K562 (cell line): ENCODE measurements at regions not wholly inside any gene's neighbourhood (a gene's known extent, or its start where the extent isn't known, plus 50 kb on each side); places are given as distances from the start of the nearest gene placed in this dataset.

ENCODE experiments used
- ATAC-seq: fragments of 200-7000 bp; cut with Tn5 transposase; 3 replicates; pipeline ENCODE4 v1.9.1; 2020; ENCODE audit warnings: moderate library complexity
- BruUV-seq: library from RNA; stranded (reverse); fragments of 400-500 nt; replicated peaks from 2 replicates; lab custom pipeline; 2021; lab: Mats Ljungman, UMichigan
- CTCF ChIA-PET: fragments of 300-600 bp; formaldehyde crosslinking; extraction: SDS; loops from one replicate; lab custom pipeline; 2021; ENCODE audit warnings: low intra/inter-chr PET ratio; lab: Yijun Ruan, JAX
- POLR2A ChIA-PET: fragments of 300-600, 350-650 bp; sonication (Branson Sonifier 250); formaldehyde crosslinking; extraction: SDS; loops from one replicate; lab custom pipeline; 2021; ENCODE audit warnings: antibody characterized with exemption, inconsistent platforms; lab: Yijun Ruan, JAX
- DNase-seq, 4 experiments: peaks; one replicate each; pipeline versions ENCODE4 v3.0.0 to v3.0.0-alpha.2; 2011 to 2018; ENCODE audit warnings: low spot score in 3 of 4, mixed read lengths in 3 of 4; ENCODE audit errors: extremely low read depth in 1 of 4
- FAIRE-seq: peaks from 2 replicates; lab custom pipeline; 2011; peaks lifted over from hg19 to GRCh38; lab: Jason Lieb, UNC
- H2AFZ ChIP-seq: 2 replicates; pipeline ENCODE4 v1.6.0; 2011; ENCODE audit warnings: low read depth, low read length, control low read depth, inconsistent platforms
- H3K27ac ChIP-seq: fragments of 200-600 bp; 3 replicates; pipeline ENCODE4 v1.8.0; 2011; ENCODE audit warnings: low read depth, mild to moderate bottlenecking, control low read depth, inconsistent platforms, low read length, moderate library complexity, mixed read lengths; ENCODE audit errors: extremely low read depth
- H3K27me3 ChIP-seq, 2 experiments: fragments of 300-600 bp in 1 of 2; 2 replicates in 1 of 2; 3 replicates in 1 of 2; pipeline versions ENCODE4 v1.6.0 to v1.8.0; 2011; ENCODE audit warnings: inconsistent platforms in 2 of 2, low read length in 2 of 2, mild to moderate bottlenecking in 1 of 2, mixed read lengths in 1 of 2, moderate library complexity in 1 of 2; ENCODE audit not compliant: control insufficient read depth in 2 of 2, insufficient read depth in 2 of 2
- H3K36me3 ChIP-seq: fragments of 300-600 bp; 3 replicates; pipeline ENCODE4 v1.8.0; 2011; ENCODE audit warnings: mild to moderate bottlenecking, low read length, inconsistent platforms; ENCODE audit not compliant: control insufficient read depth, insufficient read depth
- H3K4me1 ChIP-seq, 2 experiments: fragments of 200-600 bp in 1 of 2; replicated peaks in 1 of 2; 2 replicates in 1 of 2; 3 replicates in 1 of 2; pipeline versions ENCODE4 v1.5.1 to v1.8.0; 2011; ENCODE audit warnings: inconsistent platforms in 2 of 2, low read length in 2 of 2, mild to moderate bottlenecking in 1 of 2, mixed read lengths in 1 of 2, moderate library complexity in 1 of 2; ENCODE audit not compliant: control insufficient read depth in 2 of 2, insufficient read depth in 2 of 2
- H3K4me2 ChIP-seq: 2 replicates; pipeline ENCODE4 v1.6.1; 2011; ENCODE audit warnings: low read length, control low read depth, inconsistent platforms, mixed read lengths; ENCODE audit not compliant: insufficient read depth
- H3K4me3 ChIP-seq: fragments of 200-600 bp; sonication (generic), shearing (Covaris generic); 2 replicates; pipeline ENCODE4 v1.5.1; 2016; ENCODE audit warnings: control low read depth, inconsistent platforms
- H3K79me2 ChIP-seq: fragments of 200-600 bp; 3 replicates; pipeline ENCODE4 v1.8.0; 2011; ENCODE audit warnings: low read length, inconsistent platforms; ENCODE audit not compliant: control insufficient read depth, insufficient read depth
- H3K9ac ChIP-seq, 2 experiments: 2 replicates each; pipeline versions ENCODE4 v1.6.0 to v1.6.1; 2011; ENCODE audit warnings: low read depth in 2 of 2, low read length in 2 of 2, control low read depth in 1 of 2, inconsistent platforms in 1 of 2, mild to moderate bottlenecking in 1 of 2, mixed read lengths in 1 of 2; ENCODE audit not compliant: insufficient read depth in 1 of 2
- H3K9me1 ChIP-seq: one replicate; pipeline ENCODE4 v1.6.0; 2011; ENCODE audit warnings: inconsistent platforms, mild to moderate bottlenecking, low read length, moderate library complexity; ENCODE audit not compliant: control insufficient read depth, insufficient read depth
- H3K9me3 ChIP-seq: replicated peaks from 2 replicates; pipeline ENCODE4 v1.5.1; 2011; ENCODE audit warnings: low read depth, low read length, inconsistent platforms; ENCODE audit not compliant: control insufficient read depth, insufficient read depth
- H4K20me1 ChIP-seq: replicated peaks from 2 replicates; pipeline ENCODE4 v1.6.1; 2011; ENCODE audit warnings: low read length, inconsistent platforms, mixed read lengths; ENCODE audit not compliant: control insufficient read depth, insufficient read depth
- BRD9 ChIP-seq: fragments of 450-650 bp; IDR thresholded peaks from 2 replicates; pipeline ENCODE4 v1.6.1; 2018; ENCODE audit warnings: low read depth; ENCODE audit not compliant: partially characterized antibody
- CAMTA2 ChIP-seq: fragments of 250-450 bp; sonication (Bioruptor Pico); conservative IDR thresholded peaks from 2 replicates; pipeline ENCODE4 v1.5.1; 2022
- CEBPZ ChIP-seq: fragments of 150-350 bp; IDR thresholded peaks from 2 replicates; pipeline ENCODE4 v1.6.1; 2014; ENCODE audit warnings: low read depth, mild to moderate bottlenecking, low read length, borderline replicate concordance
- HEY1 ChIP-seq: fragments of 250-450 bp; sonication (Bioruptor Pico); IDR thresholded peaks from 2 replicates; pipeline ENCODE4 v1.5.0; 2020; ENCODE audit warnings: mild to moderate bottlenecking, moderate library complexity, borderline replicate concordance
- HNRNPH1 ChIP-seq: fragments of 200-400 bp; formaldehyde crosslinking; optimal IDR thresholded peaks from 2 replicates; pipeline ENCODE3; 2017; ENCODE audit warnings: low read depth, mild to moderate bottlenecking, low read length, moderate library complexity
- JUNB ChIP-seq: fragments of 450-650 bp; formaldehyde crosslinking; conservative IDR thresholded peaks from 2 replicates; pipeline ENCODE4 v1.4.0; 2020; ENCODE audit warnings: mild to moderate bottlenecking
- SMAD3 ChIP-seq: fragments of 450-650 bp; formaldehyde crosslinking; conservative IDR thresholded peaks from 2 replicates; pipeline ENCODE4 v1.4.0; 2020; ENCODE audit warnings: mild to moderate bottlenecking
- YBX1 ChIP-seq: fragments of 450-650 bp; IDR thresholded peaks from 2 replicates; pipeline ENCODE4 v1.7.1; 2016; ENCODE audit warnings: mild to moderate bottlenecking
- ZNF830 ChIP-seq: fragments of 250-450 bp; sonication (Bioruptor Pico); IDR thresholded peaks from 2 replicates; pipeline ENCODE4 v1.5.0; 2021; ENCODE audit warnings: mild to moderate bottlenecking
- WGBS: fragments of 100-300 bp; shearing (Covaris generic); methylation state at CpG from one replicate; pipeline ENCODE4 v1.1.6; 2016; ENCODE audit warnings: low coverage, mixed read lengths; ENCODE audit not compliant: insufficient coverage; ENCODE audit errors: missing lambda C conversion rate; 5-methylcytosine and 5-hydroxymethylcytosine counted together
- in situ Hi-C: fragments of 300-500 bp; cut with MboI; formaldehyde crosslinking; loops from 4 replicates; pipeline ENCODE4 v1.15.0; 2018; ENCODE audit warnings: inconsistent platforms, mixed read lengths
- intact Hi-C: fragments of 100-400 bp; cut with micrococcal nuclease; formaldehyde crosslinking; loops from 2 replicates; pipeline ENCODE4 v1.14.2; 2022
- TF ChIP-seq, protein P1 (sequence below): sonication (generic); formaldehyde crosslinking; IDR thresholded peaks from 2 replicates; pipeline ENCODE4 v1.8.0; 2022; ENCODE audit warnings: mild to moderate bottlenecking, missing genetic modification reagents
- TF ChIP-seq, protein P2 (sequence below): fragments of 250-450 bp; sonication (Bioruptor Pico); IDR thresholded peaks from 2 replicates; pipeline ENCODE4 v1.5.0; 2021; ENCODE audit warnings: mild to moderate bottlenecking, moderate library complexity
- TF ChIP-seq, protein P3 (sequence below), 2 experiments: fragments of 450-650 bp; IDR thresholded peaks; 2 replicates each; pipeline ENCODE4 v1.6.1; 2018; ENCODE audit warnings: mild to moderate bottlenecking in 2 of 2, low read depth in 1 of 2; ENCODE audit not compliant: partially characterized antibody in 2 of 2

DNA sequence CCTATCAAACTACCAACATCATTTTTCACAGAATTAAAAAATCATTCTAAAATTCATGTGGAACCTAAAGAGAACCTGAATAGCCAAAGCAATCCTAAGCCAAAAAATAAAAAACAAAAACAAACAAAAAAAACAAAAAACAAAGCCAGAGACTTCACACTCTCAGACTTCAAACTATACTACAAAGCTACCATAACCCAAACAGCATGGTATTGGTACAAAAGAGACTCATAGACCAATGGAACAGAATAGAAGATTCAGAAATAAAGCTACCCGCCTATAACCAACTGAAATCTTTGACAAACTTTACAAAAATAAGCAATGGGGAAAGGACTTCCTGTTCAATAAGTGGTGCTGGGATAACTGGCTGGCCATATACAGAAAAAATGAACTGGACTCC, 152.3 kb upstream of the SMIM31 start:
- POLR2A ChIA-PET = no interaction called here
- CTCF ChIA-PET = interaction anchor here (0.6 kb wide), 1 partner anchor 120 kb away, joined by 3 read pairs; no protein-coding TSS in a partner anchor
- TF ChIP-seq HEY1 (CRISPR knock-in tag) (no peak), JUNB (CRISPR knock-in tag) (no peak), CEBPZ (no peak), ZNF830 (CRISPR knock-in tag) (no peak), BRD9 (no peak), SMAD3 (CRISPR knock-in tag) (no peak), HNRNPH1 (no peak), CAMTA2 (CRISPR knock-in tag) (no peak), YBX1 (no peak)
- TF ChIP-seq, protein P1, sequence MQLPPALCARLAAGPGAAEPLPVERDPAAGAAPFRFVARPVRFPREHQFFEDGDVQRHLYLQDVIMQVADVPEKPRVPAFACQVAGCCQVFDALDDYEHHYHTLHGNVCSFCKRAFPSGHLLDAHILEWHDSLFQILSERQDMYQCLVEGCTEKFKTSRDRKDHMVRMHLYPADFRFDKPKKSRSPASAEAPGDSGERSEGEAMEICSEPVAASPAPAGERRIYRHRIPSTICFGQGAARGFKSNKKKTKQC (CRISPR knock-in tag) = no peak
- TF ChIP-seq, protein P2, sequence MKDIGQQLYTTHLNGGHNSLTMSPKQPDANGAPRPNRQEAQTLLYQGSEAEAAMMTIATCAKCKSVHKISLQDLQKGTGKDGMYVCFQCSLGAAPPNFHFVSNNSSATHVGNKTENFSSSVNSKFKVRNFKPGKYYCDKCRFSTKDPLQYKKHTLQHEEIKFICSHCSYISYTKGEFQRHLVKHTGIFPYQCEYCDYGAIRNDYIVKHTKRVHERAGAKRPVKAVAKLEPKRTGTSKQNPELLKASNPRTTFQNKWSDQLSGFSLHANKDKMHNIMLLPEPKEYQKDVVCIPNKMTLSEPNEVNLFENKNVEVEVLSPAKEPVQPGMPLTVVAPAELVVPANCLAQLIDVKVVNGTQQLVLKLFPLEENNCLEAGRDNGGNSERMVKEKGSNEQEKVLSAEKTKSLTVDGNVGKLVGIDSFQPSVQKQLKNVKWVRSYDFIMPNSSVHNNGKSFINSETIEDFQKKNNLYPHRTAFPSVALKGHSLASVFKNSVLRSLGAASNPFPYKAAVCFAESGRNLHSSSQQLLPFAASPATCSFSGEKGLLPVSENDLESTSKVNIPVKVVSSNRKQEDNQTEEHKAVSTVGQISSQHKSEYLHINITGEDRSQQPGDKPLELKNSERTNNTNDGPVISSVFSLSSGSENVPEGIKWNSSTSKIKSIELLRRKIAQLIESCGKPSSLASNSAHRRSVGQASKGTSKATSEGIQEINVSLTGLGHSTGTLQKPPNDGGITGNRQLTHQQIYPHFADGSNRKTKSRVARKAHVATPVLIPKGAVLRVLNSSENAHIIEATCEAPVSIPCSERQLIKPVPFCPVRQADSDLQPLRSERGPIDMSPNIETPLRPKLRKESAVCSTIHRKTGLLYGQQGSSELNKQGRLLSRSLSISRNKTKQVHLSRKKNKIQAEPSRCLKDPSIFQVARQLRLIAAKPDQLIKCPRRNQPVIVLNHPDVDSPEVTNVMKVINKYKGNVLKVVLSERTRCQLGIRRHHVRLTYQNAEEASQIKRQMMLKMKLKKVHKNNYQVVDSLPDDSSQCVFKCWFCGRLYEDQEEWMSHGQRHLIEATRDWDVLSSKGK (CRISPR knock-in tag) = no peak
- TF ChIP-seq, protein P3, sequence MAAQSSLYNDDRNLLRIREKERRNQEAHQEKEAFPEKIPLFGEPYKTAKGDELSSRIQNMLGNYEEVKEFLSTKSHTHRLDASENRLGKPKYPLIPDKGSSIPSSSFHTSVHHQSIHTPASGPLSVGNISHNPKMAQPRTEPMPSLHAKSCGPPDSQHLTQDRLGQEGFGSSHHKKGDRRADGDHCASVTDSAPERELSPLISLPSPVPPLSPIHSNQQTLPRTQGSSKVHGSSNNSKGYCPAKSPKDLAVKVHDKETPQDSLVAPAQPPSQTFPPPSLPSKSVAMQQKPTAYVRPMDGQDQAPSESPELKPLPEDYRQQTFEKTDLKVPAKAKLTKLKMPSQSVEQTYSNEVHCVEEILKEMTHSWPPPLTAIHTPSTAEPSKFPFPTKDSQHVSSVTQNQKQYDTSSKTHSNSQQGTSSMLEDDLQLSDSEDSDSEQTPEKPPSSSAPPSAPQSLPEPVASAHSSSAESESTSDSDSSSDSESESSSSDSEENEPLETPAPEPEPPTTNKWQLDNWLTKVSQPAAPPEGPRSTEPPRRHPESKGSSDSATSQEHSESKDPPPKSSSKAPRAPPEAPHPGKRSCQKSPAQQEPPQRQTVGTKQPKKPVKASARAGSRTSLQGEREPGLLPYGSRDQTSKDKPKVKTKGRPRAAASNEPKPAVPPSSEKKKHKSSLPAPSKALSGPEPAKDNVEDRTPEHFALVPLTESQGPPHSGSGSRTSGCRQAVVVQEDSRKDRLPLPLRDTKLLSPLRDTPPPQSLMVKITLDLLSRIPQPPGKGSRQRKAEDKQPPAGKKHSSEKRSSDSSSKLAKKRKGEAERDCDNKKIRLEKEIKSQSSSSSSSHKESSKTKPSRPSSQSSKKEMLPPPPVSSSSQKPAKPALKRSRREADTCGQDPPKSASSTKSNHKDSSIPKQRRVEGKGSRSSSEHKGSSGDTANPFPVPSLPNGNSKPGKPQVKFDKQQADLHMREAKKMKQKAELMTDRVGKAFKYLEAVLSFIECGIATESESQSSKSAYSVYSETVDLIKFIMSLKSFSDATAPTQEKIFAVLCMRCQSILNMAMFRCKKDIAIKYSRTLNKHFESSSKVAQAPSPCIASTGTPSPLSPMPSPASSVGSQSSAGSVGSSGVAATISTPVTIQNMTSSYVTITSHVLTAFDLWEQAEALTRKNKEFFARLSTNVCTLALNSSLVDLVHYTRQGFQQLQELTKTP (IDR thresholded peaks at IDR 0.05; ENCODE audit: low read depth in 1 of 2, partially characterized antibody in 2 of 2) = no peak

More for the DNA sequence above, 152.3 kb upstream of the SMIM31 start:
- H3K27ac ChIP-seq = no peak overlapping the region
- FAIRE-seq (no peak), DNase-seq (no peak), ATAC-seq (no peak)
- H3K4me2 ChIP-seq = no peak overlapping the region
- no peaks in the 10 kb centered on the region for H3K36me3 ChIP-seq
- H4K20me1 ChIP-seq = no peaks in the 10 kb centered on the region
- no peaks in the 10 kb centered on the region for H3K4me1 ChIP-seq
- no peaks in the 10 kb centered on the region for H3K9me1 ChIP-seq
- H3K9me3 ChIP-seq = no peaks in the 10 kb centered on the region
- in situ Hi-C loops = no loop called here
- H3K4me3 ChIP-seq = no peak overlapping the region
- intact Hi-C loops = no loop called here
- H3K27me3 ChIP-seq = no peaks in the 10 kb centered on the region
- H3K9ac ChIP-seq = no peak overlapping the region
- BruUV-seq = no TSS peak
- no peak overlapping the region for H2AFZ ChIP-seq
- H3K79me2 ChIP-seq = no peaks in the 10 kb centered on the region
- 0% methylated on average over 1 of the region's 1 CpG for WGBS
